ENCODE measurements at regions not wholly inside any gene's neighbourhood (a gene's known extent, or its start where the extent isn't known, plus 50 kb on each side); places are given as distances from the start of the nearest gene placed in this dataset.
"Not testable (repeated sequence)": the region's sequence is repeated elsewhere in the genome, so short reads cannot be mapped to it uniquely, and the experiment has no call there.

DNA sequence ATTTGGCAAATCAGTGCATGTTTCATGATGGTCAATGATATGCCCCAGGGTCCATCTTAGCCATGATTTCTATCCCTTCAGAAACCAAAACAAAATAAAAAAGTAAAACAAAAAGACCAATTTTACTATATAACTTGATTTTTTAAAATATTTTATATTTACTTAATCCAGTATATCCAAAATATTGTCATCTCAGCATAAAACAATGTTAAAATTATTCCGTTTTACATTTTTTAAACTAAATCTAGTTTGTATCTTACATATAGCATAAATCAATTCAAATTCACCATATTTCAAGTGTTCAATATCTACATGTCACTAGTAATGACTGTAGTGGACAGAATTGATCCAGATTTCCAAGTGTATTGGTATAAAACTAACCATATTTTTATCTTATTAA is 277.7 kb upstream of the ZNF322 start:
- FAIRE-seq; DNase-seq (ENCODE audit: insufficient read length): not testable (repeated sequence)

GRCh38 chr6:26951211-26951610 is 291.7 kb upstream of the ZNF322 start:
- FAIRE-seq; DNase-seq (ENCODE audit: insufficient read length): not testable (repeated sequence)

DNA sequence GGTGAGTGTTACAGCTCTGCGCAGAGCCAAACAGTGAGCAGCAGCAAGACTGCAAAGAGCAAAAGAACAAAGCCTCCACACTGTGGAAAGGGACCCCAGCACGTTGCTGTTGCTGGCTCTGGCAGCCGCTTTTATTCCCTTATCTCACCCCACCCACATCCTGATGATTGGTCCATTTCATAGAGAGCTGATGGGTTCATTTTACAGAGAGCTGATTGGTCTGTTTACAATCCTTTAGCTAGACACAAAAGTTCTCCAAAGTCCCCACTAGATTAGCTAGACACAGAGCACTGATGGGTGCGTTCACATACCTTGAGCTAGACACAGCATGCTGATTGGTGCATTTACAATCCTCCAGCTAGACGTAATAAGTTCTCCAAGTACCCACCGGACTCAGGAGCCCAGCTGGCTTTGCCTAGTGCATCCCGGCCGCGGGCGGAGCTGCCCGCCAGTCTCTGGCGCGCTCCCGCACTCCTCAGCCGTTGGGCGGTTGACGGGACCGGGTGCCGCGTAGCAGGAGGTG is 291.4 kb upstream of the PRSS16 start:
- FAIRE-seq; DNase-seq (ENCODE audit: insufficient read length): not testable (repeated sequence)

GRCh38 chr6:26956601-26957184 is 290.8 kb upstream of the PRSS16 start:
- FAIRE-seq; DNase-seq (ENCODE audit: insufficient read length): not testable (repeated sequence)

GRCh38 chr6:26957399-26958127 is 289.9 kb upstream of the PRSS16 start:
- not testable (repeated sequence) for DNase-seq (ENCODE audit: insufficient read length); FAIRE-seq

DNA sequence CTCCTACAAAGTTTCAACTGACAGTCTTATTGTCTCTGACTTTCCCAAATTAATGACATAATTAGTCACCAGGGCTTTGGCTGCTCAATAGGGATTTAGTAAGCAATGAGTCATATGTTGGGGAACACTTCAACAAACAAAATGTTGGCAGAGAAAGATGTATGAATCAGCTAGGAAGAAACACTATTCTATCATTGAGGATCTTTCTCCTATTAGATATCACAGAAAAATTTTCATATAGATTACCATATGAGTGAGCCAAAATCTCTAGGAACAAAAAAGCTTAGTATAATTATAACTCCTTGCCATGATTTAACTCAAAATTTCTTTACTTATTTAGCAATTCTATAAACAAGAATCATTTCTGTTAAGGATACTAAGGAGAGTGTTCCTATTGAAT is 286.3 kb upstream of the PRSS16 start:
- FAIRE-seq; DNase-seq (ENCODE audit: insufficient read length): not testable (repeated sequence)

GRCh38 chr6:27002447-27002846 is 245.1 kb upstream of the PRSS16 start:
- DNase-seq (ENCODE audit: insufficient read length) (no peak), FAIRE-seq (no peak)

GRCh38 chr6:27007020-27007419 is 240.5 kb upstream of the PRSS16 start:
- TF ChIP-seq POLR2AphosphoS5 (IDR thresholded peaks at IDR 0.05; ENCODE audit: low read depth, low read length) (no peak), TAF1 (IDR thresholded peaks at IDR 0.05; ENCODE audit: borderline replicate concordance, low read depth, low read length) (no peak), POLR2A (IDR thresholded peaks at IDR 0.05; ENCODE audit: low read depth, low read length) (no peak)
- no peak for FAIRE-seq
- DNase-seq (ENCODE audit: insufficient read length): no peak

More at GRCh38 chr6:27002447-27002846, 245.1 kb upstream of the PRSS16 start:
- TF ChIP-seq TAF1 (IDR thresholded peaks at IDR 0.05; ENCODE audit: borderline replicate concordance, low read depth, low read length) (no peak), POLR2A (IDR thresholded peaks at IDR 0.05; ENCODE audit: low read depth, low read length) (no peak), POLR2AphosphoS5 (IDR thresholded peaks at IDR 0.05; ENCODE audit: low read depth, low read length) (no peak)

DNA sequence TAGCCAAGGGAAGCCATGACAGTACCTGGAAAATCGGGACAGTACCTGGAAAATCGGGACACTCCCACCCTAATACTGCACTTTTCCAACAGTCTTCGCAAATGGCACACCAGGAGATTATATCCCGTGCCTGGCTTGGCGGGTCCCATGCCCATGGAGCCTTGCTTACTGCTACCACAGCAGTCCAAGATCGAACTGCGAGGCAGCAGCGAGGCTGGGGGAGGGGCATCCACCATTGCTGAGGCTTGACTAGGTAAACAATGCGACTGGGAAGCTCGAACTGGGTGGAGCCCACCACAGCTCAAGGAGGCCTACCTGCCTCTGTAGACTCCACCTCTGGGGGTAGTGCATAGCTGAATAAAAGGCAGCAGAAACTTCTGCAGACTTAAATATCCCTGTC is 238.9 kb upstream of the PRSS16 start:
- not testable (repeated sequence) for FAIRE-seq; DNase-seq (ENCODE audit: insufficient read length)

GRCh38 chr6:27014053-27014452 is 233.4 kb upstream of the PRSS16 start:
- DNase-seq (ENCODE audit: insufficient read length); FAIRE-seq: not testable (repeated sequence)

DNA sequence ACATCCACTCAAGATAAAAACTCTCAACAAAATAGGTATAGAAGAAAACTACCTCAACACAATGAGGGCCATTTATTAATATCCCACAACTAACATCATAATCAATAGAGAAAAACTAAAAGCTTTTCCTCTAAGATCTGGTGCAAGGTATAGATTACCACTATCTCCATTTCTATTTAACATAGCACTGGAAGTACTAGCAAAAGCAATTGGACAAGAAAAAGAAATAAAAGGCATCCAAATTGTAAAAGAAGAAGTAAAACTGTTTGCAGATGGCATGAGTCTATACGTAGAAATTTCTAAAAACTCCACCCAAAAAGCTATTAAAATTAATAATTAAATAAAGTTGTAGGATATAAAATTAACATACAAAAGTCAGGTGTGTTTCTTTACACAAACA is 230.8 kb upstream of the PRSS16 start:
- TF ChIP-seq POLR2A (IDR thresholded peaks at IDR 0.05; ENCODE audit: low read depth, low read length) (no peak), POLR2AphosphoS5 (IDR thresholded peaks at IDR 0.05; ENCODE audit: low read depth, low read length) (no peak), TAF1 (IDR thresholded peaks at IDR 0.05; ENCODE audit: borderline replicate concordance, low read depth, low read length) (no peak)
- FAIRE-seq: no peak
- DNase-seq (ENCODE audit: insufficient read length): no peak

- not testable (repeated sequence) for FAIRE-seq; DNase-seq (ENCODE audit: insufficient read length)
These were observed 229.1 kb upstream of the PRSS16 start for GRCh38 chr6:27018401-27018800.

DNA sequence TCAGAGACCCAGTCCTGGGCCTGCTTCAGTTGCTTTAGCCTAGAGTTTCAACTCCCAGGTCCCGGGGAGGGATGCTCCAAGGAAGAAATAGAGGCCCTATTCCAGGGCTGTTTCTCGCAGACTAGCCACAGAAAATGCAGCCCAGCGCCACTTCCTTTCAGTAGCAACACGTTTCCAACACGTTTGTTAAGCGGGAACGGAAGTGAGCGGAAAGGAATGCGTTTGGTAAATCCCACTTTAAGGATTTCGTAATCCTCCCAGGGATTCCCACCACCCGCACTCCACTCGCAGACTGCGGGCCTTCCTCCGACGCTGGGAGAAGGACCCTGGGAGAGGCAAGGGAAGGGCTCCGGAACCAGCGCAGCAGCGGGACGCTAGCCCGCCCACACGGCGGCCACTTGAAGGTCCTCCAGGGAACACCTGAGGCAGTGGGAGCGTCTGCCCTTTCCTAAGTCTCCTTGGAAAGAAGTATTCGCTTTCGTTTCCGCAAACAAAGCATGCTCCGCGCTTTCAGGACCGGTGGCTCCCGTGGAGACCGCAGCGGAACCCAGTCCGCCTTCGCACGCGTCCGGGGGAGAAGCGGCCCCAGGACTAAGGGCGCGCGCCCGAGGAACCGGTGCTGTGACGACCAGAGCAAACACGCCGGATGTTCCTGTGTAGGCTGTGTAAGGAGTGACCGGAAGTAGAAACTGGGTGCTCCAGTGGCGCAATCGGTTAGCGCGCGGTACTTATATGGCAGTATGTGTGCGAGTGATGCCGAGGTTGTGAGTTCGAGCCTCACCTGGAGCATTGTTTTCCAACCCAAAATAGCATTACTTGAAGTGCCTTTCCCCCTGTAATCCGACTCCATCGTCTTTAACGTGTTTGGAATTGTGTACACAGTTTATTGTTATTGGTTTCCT is 227.6 kb upstream of the PRSS16 start:
- TF ChIP-seq TAF1 (IDR thresholded peaks at IDR 0.05; ENCODE audit: borderline replicate concordance, low read depth, low read length) (no peak), POLR2A (IDR thresholded peaks at IDR 0.05; ENCODE audit: low read depth, low read length) (no peak), POLR2AphosphoS5 (IDR thresholded peaks at IDR 0.05; ENCODE audit: low read depth, low read length) (no peak)
- FAIRE-seq (no peak), DNase-seq (ENCODE audit: insufficient read length) (peak; percentile 20)

All from GM12892 (cell line).